Progenitor cell of endocrine pancreas (in vitro differentiated cells): ENCODE measurements at regions not wholly inside any gene's neighbourhood (a gene's known extent, or its start where the extent isn't known, plus 50 kb on each side); places are given as distances from the start of the nearest gene placed in this dataset.

Experiments
- DNase-seq: peaks from one replicate; pipeline ENCODE4 v3.0.0; 2021; ENCODE audit warnings: low spot score; ENCODE audit not compliant: unreplicated experiment
- H3K27ac Mint-ChIP-seq: 2 replicates; pipeline ENCODE4 v1.8.0; 2021; ENCODE audit warnings: mild to moderate bottlenecking, moderate library complexity, mixed read lengths
- H3K27me3 Mint-ChIP-seq: 2 replicates; pipeline ENCODE4 v1.8.0; 2021; ENCODE audit warnings: mixed read lengths
- H3K36me3 Mint-ChIP-seq: 2 replicates; pipeline ENCODE4 v1.8.0; 2022; ENCODE audit warnings: mixed read lengths; ENCODE audit not compliant: insufficient read depth
- H3K4me1 Mint-ChIP-seq: 2 replicates; pipeline ENCODE4 v1.8.0; 2021; ENCODE audit warnings: low read depth, mixed read lengths
- H3K4me3 Mint-ChIP-seq: 2 replicates; pipeline ENCODE4 v1.8.0; 2021; ENCODE audit warnings: low read depth, mild to moderate bottlenecking, moderate library complexity, mixed read lengths
- H3K9me3 Mint-ChIP-seq: 2 replicates; pipeline ENCODE4 v1.8.0; 2021; ENCODE audit warnings: low read depth, mixed read lengths
- CTCF ChIP-seq: fragments of 200-600 bp; sonication (generic); IDR thresholded peaks from one replicate; pipeline ENCODE4 v1.5.0; 2021; ENCODE audit warnings: antibody characterized with exemption, mild to moderate bottlenecking; ENCODE audit not compliant: unreplicated experiment

GRCh38 chr4:8732092-8732491 is 139.5 kb downstream of the CPZ start:
- no peak overlapping the region for H3K27ac Mint-ChIP-seq
- no peak for TF ChIP-seq CTCF
- peaks cover 10% of the 10 kb centered on the region for H3K9me3 Mint-ChIP-seq
- DNase-seq, result no peak
- H3K36me3 Mint-ChIP-seq, result no peaks in the 10 kb centered on the region
- peaks cover 8% of the 10 kb centered on the region for H3K27me3 Mint-ChIP-seq
- H3K4me1 Mint-ChIP-seq, result no peaks in the 10 kb centered on the region
- no peak overlapping the region for H3K4me3 Mint-ChIP-seq

GRCh38 chr4:8731364-8731763 is 138.8 kb downstream of the CPZ start:
- H3K9me3 Mint-ChIP-seq, result peaks cover 10% of the 10 kb centered on the region
- H3K27ac Mint-ChIP-seq, result no peak overlapping the region
- H3K4me1 Mint-ChIP-seq, result no peaks in the 10 kb centered on the region
- TF ChIP-seq CTCF, result no peak
- no peak overlapping the region for H3K4me3 Mint-ChIP-seq
- H3K36me3 Mint-ChIP-seq, result no peaks in the 10 kb centered on the region
- DNase-seq, result no peak
- peaks cover 13% of the 10 kb centered on the region for H3K27me3 Mint-ChIP-seq

- Mint-ChIP-seq H3K4me1 (no peaks in the 10 kb centered on the region), H3K36me3 (no peaks in the 10 kb centered on the region), H3K9me3 (peaks cover 10% of the 10 kb centered on the region), H3K27ac (no peak overlapping the region), H3K27me3 (peaks cover 13% of the 10 kb centered on the region), H3K4me3 (no peak overlapping the region)
- TF ChIP-seq CTCF, result no peak
- no peak for DNase-seq
Measured at GRCh38 chr4:8730681-8731080, 138.1 kb downstream of the CPZ start.

- Mint-ChIP-seq H3K27ac (no peak overlapping the region), H3K4me3 (no peak overlapping the region), H3K36me3 (no peaks in the 10 kb centered on the region), H3K27me3 (peaks cover 13% of the 10 kb centered on the region), H3K4me1 (no peaks in the 10 kb centered on the region), H3K9me3 (peaks cover 10% of the 10 kb centered on the region)
- no peak for DNase-seq
- no peak for TF ChIP-seq CTCF
Measured at GRCh38 chr4:8730159-8730558, 137.6 kb downstream of the CPZ start.

- no peak for DNase-seq
- peaks cover 19% of the 10 kb centered on the region for H3K27me3 Mint-ChIP-seq
- H3K4me1 Mint-ChIP-seq, result peaks cover 2% of the 10 kb centered on the region
- no peaks in the 10 kb centered on the region for H3K36me3 Mint-ChIP-seq
- peaks cover 9% of the 10 kb centered on the region for H3K9me3 Mint-ChIP-seq
- TF ChIP-seq CTCF, result no peak
- no peak overlapping the region for H3K4me3 Mint-ChIP-seq
- no peak overlapping the region for H3K27ac Mint-ChIP-seq
Measured at GRCh38 chr4:8729408-8730149, 137.0 kb downstream of the CPZ start.
